HG02642 (cell line): ENCODE measurements at regions not wholly inside any gene's neighbourhood (a gene's known extent, or its start where the extent isn't known, plus 50 kb on each side); places are given as distances from the start of the nearest gene placed in this dataset.

Experiments
- ATAC-seq: cut with Tn5 transposase; IDR thresholded peaks from one replicate; pipeline ENCODE4 v1.9.1; 2021; ENCODE audit warnings: mild to moderate bottlenecking; ENCODE audit not compliant: unreplicated experiment, poor library complexity

- ATAC-seq, result no peak
Observed at GRCh38 chr10:129120441-129120840, 346.6 kb upstream of the MGMT start.

DNA sequence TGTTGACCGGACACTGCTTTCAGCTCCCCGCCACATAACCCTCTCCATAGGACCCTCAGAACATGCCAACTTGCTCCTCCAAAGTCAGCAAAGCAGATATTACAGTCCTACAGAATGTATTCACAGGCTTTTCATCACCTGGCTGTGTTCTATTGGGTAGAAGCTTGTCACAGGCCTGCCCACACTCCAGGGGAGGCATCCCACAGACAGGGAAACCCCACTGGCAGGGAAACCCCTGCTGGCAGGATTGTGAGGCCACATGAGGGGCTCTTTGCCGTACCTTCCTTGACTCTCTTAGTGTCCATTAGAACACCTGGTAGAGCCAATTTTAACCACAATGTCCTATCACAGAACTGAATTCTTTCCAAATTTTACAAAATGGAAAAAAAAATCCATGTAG is 344.2 kb upstream of the MGMT start:
- ATAC-seq, result no peak

DNA sequence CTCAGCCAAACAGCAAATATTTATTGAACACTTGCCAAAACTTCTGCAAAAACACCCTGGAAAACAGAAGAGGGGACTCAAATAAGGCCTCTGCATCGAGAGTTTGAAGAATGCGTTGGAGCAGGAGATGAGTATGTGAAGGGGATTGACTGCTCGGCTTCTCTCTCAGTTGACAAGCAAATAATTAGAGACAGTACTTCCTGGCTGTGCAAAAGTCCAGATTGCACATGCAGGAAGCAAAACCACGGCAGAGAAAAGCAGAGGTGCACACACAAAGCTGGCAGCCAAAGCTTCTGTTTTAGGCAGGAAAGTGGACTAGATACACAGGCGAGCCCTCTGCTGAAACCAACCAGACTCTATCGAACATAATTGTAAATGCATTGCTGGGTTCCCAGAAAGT is 343.6 kb upstream of the MGMT start:
- no peak for ATAC-seq

DNA sequence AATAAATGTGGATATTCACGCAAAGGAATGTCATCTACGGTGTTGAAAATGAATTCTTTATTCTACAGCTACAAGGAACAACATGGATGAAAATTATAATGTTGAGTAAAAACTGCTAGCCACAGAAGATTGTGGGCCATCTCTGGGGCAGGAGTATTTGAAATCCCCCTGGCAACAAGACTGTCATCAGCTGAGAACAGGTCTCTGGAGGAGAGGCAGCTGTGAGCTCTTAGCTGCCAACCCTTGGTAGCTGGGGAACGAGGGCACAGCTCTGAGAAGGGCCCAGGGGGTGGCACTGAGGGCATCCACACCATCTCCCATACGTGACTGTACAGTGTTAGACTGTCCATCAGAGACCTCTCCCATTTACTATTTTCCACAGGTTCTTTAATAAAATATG is 340.1 kb upstream of the MGMT start:
- ATAC-seq, result no peak

DNA sequence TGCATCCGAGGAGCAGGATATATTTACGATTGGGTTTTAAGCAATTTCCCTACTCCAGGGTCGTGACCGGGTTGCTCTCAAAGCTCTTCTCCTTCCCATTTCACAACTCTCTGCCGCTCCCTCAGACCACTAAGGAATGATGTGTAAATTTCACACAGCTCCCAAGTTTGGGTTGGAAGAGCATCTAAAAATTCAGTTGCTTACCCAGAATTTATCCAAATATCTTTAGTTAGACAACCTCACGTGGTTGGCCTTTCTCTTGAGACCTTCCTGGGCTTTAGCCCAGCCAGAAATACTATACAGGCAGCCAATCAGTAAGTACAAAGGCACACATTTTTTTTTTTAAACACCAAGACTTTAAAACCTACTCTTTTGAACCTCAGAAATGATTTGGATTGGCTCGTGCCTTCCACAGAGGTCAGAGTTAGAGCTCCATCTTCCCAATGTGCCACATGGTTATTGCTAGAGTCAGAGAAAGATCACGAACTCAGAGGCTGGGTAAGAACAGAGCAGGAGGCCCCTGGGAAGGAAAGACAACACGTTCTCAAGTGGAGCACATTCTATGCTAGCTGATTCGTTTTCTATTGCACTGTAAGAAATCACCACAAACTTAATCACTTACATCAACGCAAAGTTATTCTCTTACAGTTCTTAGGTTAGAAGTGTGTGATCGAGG is 335.4 kb upstream of the MGMT start:
- no peak for ATAC-seq

GRCh38 chr10:129133856-129134255 is 333.2 kb upstream of the MGMT start:
- ATAC-seq, result no peak

DNA sequence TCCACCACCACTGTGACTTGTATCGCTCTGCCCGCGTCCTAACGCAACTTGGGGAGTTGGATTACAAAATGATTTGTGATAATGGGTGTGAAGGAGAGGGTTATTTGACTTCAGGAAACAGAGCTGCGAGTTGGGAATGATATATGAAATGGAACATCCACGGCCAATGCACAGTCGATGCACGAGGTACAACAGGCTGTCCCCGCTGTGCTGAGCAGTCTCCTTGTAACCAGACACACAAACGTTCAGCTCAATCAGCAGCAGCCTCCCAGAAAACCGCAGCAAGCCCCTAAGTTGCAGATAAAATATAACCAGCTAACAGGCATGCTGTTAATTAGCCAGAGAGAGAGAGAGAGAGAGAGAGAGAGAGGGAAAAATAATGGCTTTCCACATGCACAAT is 332.7 kb upstream of the MGMT start:
- no peak for ATAC-seq

- no peak for ATAC-seq
Observed at GRCh38 chr10:129135624-129136023, 331.4 kb upstream of the MGMT start.

GRCh38 chr10:129136074-129136473 is 331.0 kb upstream of the MGMT start:
- no peak for ATAC-seq

- no peak for ATAC-seq
Observed at GRCh38 chr10:129136951-129137350, 330.1 kb upstream of the MGMT start.

GRCh38 chr10:129140921-129141885 is 325.8 kb upstream of the MGMT start:
- ATAC-seq, result no peak

DNA sequence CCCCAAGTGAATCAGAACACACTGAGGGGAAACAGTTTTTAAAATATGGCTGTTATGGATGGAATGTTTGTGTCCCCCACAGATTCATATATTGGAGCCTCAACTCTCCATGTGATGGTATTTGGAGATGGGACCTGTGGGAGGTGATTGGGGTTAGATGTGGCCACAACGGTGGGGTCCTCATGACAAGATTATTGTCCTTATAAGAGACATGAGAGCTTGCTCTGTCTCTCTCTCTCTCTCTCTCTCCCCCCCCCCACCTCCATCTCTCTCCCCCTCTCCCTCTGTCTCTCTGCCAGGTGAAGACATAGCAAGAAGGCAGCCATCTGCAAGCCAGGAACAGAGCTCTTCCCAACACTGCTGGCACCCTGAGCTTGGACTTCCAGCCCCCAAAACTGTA is 315.8 kb upstream of the MGMT start:
- no peak for ATAC-seq

- no peak for ATAC-seq
Observed at GRCh38 chr10:129156406-129156805, 310.6 kb upstream of the MGMT start.

- no peak for ATAC-seq
Observed at GRCh38 chr10:129157185-129157584, 309.9 kb upstream of the MGMT start.

DNA sequence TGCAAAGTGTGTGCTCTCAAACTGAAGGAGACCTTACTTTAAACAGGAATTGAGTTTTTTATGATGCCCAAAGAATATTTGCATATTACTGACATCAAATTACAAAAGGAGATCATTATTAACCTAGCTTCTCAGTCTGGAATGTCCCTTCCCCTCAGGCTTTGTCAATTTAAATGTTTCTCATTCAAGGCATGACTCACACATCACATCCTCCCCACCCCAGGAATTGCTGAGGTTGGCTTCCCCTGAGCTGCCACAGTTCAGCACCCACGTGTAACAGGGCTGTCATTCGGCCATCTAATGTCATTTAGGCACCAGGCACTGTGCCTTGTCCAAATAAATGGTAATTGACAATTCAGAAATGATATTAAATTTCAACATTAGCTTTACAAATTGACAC is 305.9 kb upstream of the MGMT start:
- no peak for ATAC-seq

GRCh38 chr10:129163531-129163930 is 303.5 kb upstream of the MGMT start:
- ATAC-seq, result no peak

GRCh38 chr10:129165076-129165720 is 301.8 kb upstream of the MGMT start:
- no peak for ATAC-seq

- no peak for ATAC-seq
Observed at GRCh38 chr10:129165770-129166169, 301.3 kb upstream of the MGMT start.

DNA sequence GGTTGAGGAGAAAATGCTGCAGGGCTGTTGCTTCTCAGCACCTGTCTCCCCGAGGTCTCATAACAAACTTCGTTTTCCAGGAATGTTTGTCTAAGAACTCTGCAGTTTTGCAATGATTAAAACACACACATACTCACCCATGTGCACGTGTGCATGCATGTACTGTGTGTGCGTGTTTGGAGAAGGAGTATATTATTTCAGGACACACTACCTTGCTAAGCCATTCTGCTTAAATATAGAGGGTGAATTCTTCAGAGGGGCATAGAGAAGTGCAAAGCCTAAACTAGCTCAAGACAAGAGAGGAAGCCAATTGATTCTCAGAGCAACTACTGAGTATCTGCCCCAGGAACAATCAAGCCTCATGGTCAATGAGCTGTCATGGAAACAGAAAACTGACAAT is 298.4 kb upstream of the MGMT start:
- no peak for ATAC-seq

DNA sequence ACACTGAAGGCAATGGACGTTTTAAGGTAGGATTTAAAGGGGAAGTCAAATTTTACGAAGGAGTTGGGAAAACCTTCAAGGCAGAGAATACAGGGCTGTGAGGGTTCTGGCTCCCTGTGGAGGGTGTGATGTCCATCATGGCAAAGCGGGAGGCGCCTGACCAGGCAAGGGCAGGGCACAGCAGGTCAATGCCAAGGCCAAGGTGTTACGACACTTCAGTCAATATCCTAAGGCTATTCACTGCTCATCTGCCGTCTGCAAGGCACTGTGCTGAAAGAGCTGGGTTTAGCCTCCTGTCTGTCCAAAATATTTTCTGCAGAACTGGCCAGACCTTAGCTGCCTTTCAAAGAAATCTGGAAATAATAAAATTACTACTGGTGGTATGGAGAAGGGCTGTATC is 297.9 kb upstream of the MGMT start:
- no peak for ATAC-seq

- ATAC-seq, result no peak
Observed at GRCh38 chr10:129170812-129171211, 296.2 kb upstream of the MGMT start.
